ENCODE measurements at regions not wholly inside any gene's neighbourhood (a gene's known extent, or its start where the extent isn't known, plus 50 kb on each side); places are given as distances from the start of the nearest gene placed in this dataset.

- DNase-seq, result no peak
Observed at GRCh38 chr3:55172913-55173312, 245.1 kb upstream of the LRTM1 start.

GRCh38 chr3:55170444-55170843 lies 242.6 kb upstream of the LRTM1 start:
- no peak for DNase-seq

- no peak for DNase-seq
Observed at GRCh38 chr3:55169608-55170072, 241.8 kb upstream of the LRTM1 start.

- DNase-seq, result no peak
Observed at GRCh38 chr3:55169161-55169560, 241.3 kb upstream of the LRTM1 start.

- DNase-seq, result no peak
Observed at GRCh38 chr3:55167586-55168317, 239.9 kb upstream of the LRTM1 start.

GRCh38 chr3:55166576-55167555 lies 239.0 kb upstream of the LRTM1 start:
- no peak for DNase-seq

GRCh38 chr3:55165704-55166405 lies 238.0 kb upstream of the LRTM1 start:
- no peak for DNase-seq

- no peak for DNase-seq
Observed at GRCh38 chr3:55165278-55165677, 237.4 kb upstream of the LRTM1 start.

- DNase-seq, result no peak
Observed at GRCh38 chr3:55164876-55165275, 237.0 kb upstream of the LRTM1 start.

GRCh38 chr3:55164191-55164590 lies 236.3 kb upstream of the LRTM1 start:
- DNase-seq, result no peak

GRCh38 chr3:55163421-55163820 lies 235.6 kb upstream of the LRTM1 start:
- no peak for DNase-seq

GRCh38 chr3:55162031-55162795 lies 234.4 kb upstream of the LRTM1 start:
- no peak for DNase-seq

GRCh38 chr3:55161231-55161630 lies 233.4 kb upstream of the LRTM1 start:
- DNase-seq, result no peak

- no peak for DNase-seq
Observed at GRCh38 chr3:55160241-55160983, 232.6 kb upstream of the LRTM1 start.

- DNase-seq, result no peak
Observed at GRCh38 chr3:55159711-55160110, 231.9 kb upstream of the LRTM1 start.

GRCh38 chr3:55159016-55159415 lies 231.2 kb upstream of the LRTM1 start:
- no peak for DNase-seq

- DNase-seq, result no peak
Observed at GRCh38 chr3:55158345-55158744, 230.5 kb upstream of the LRTM1 start.

- DNase-seq, result no peak
Observed at GRCh38 chr3:55157731-55158130, 229.9 kb upstream of the LRTM1 start.

GRCh38 chr3:55156851-55157650 lies 229.2 kb upstream of the LRTM1 start:
- no peak for DNase-seq

- DNase-seq, result no peak
Observed at GRCh38 chr3:55147856-55148720, 220.2 kb upstream of the LRTM1 start.

All from NCI-H2107 (cell line).